IMR-90 (cell line): ENCODE measurements at regions not wholly inside any gene's neighbourhood (a gene's known extent, or its start where the extent isn't known, plus 50 kb on each side); places are given as distances from the start of the nearest gene placed in this dataset.

Source experiments
- CHD1 ChIP-seq: IDR thresholded peaks from 2 replicates; pipeline ENCODE4 v1.6.1; 2012; ENCODE audit warnings: low read depth, low read length, improper control_type of control experiment
- FOS ChIP-seq: fragments of 150-350 bp; IDR thresholded peaks from 2 replicates; pipeline ENCODE4 v1.6.1; 2016; ENCODE audit warnings: low read depth, low read length
- MXI1 ChIP-seq: IDR thresholded peaks from 2 replicates; pipeline ENCODE4 v1.6.1; 2012; ENCODE audit warnings: low read depth, mild to moderate bottlenecking, low read length, moderate library complexity, borderline replicate concordance
- RAD21 ChIP-seq: IDR thresholded peaks from 2 replicates; pipeline ENCODE4 v1.6.1; 2012; ENCODE audit warnings: low read length, improper control_type of control experiment
- RCOR1 ChIP-seq: IDR thresholded peaks from 2 replicates; pipeline ENCODE4 v1.6.1; 2012; ENCODE audit warnings: mild to moderate bottlenecking, low read length, improper control_type of control experiment; ENCODE audit not compliant: insufficient replicate concordance
- TF ChIP-seq, protein P1 (sequence below): conservative IDR thresholded peaks from 2 replicates; pipeline ENCODE4 v1.5.1; 2012; ENCODE audit warnings: mild to moderate bottlenecking, low read depth, low read length, improper control_type of control experiment

DNA sequence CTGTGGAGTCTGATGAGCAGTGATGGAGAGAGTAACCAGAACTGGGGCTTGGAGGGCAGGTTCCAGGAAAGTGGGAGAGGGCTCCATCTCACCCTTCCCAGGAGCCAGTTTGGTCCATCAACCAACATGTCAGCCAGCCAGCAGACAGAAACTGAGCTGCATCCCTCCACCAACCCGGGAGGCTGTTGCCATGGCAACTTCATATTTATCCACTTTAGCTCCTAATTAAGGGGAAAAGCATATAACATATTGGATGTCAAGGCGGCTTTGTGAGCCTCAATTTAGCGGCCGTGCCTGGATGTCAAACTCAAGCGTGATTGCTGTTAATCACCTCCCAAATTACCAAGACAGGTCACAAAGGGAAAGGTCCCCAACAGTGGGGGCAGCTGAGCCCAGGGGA is 81.5 kb upstream of the ARAP3 start:
- TF ChIP-seq, protein P1, sequence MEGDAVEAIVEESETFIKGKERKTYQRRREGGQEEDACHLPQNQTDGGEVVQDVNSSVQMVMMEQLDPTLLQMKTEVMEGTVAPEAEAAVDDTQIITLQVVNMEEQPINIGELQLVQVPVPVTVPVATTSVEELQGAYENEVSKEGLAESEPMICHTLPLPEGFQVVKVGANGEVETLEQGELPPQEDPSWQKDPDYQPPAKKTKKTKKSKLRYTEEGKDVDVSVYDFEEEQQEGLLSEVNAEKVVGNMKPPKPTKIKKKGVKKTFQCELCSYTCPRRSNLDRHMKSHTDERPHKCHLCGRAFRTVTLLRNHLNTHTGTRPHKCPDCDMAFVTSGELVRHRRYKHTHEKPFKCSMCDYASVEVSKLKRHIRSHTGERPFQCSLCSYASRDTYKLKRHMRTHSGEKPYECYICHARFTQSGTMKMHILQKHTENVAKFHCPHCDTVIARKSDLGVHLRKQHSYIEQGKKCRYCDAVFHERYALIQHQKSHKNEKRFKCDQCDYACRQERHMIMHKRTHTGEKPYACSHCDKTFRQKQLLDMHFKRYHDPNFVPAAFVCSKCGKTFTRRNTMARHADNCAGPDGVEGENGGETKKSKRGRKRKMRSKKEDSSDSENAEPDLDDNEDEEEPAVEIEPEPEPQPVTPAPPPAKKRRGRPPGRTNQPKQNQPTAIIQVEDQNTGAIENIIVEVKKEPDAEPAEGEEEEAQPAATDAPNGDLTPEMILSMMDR: no peak
- TF ChIP-seq MXI1 (no peak), CHD1 (no peak), RAD21 (no peak), RCOR1 (no peak), FOS (no peak)
